HepG2 (cell line): ENCODE measurements at regions not wholly inside any gene's neighbourhood (a gene's known extent, or its start where the extent isn't known, plus 50 kb on each side); places are given as distances from the start of the nearest gene placed in this dataset.

Experiments
- ATAC-seq: fragments of 200-7000 bp; cut with Tn5 transposase; 3 replicates; pipeline ENCODE4 v1.9.1; 2020; ENCODE audit warnings: mild to moderate bottlenecking, moderate library complexity
- BruUV-seq: library from RNA; stranded (reverse); fragments of 400-500 nt; replicated peaks from 2 replicates; lab custom pipeline; 2021; lab: Mats Ljungman, UMichigan
- CTCF ChIA-PET: fragments of 300-600 bp; formaldehyde crosslinking; extraction: SDS; loops from one replicate; lab custom pipeline; 2021; ENCODE audit warnings: low total read pairs, inconsistent platforms, low intra/inter-chr PET ratio; lab: Yijun Ruan, JAX
- POLR2A ChIA-PET: fragments of 350-600 bp; sonication (Branson Sonifier 250); formaldehyde crosslinking; loops from one replicate; lab custom pipeline; 2020; ENCODE audit warnings: antibody characterized with exemption, inconsistent platforms; lab: Yijun Ruan, JAX
- DNase-seq: peaks from one replicate; pipeline ENCODE4 v3.0.0-alpha.2; 2015; ENCODE audit warnings: low spot score
- FAIRE-seq: peaks from 3 replicates; lab custom pipeline; 2011; peaks lifted over from hg19 to GRCh38; lab: Jason Lieb, UNC
- H2AFZ ChIP-seq: one replicate; pipeline ENCODE4 v1.6.1; 2011; ENCODE audit warnings: low read length, inconsistent platforms
- H3K27ac ChIP-seq: fragments of 300-600 bp; 3 replicates; pipeline ENCODE4 v1.8.0; 2011; ENCODE audit warnings: mixed run types, mild to moderate bottlenecking, mixed read lengths, low read length, inconsistent platforms; ENCODE audit not compliant: insufficient read depth; ENCODE audit errors: extremely low read length
- H3K27me3 ChIP-seq, 2 experiments: fragments of 200-600 bp in 1 of 2; 2 replicates in 1 of 2; 3 replicates in 1 of 2; pipeline versions ENCODE4 v1.6.0 to v1.8.0; 2011; ENCODE audit warnings: low read length in 2 of 2, mild to moderate bottlenecking in 2 of 2, moderate library complexity in 2 of 2, inconsistent platforms in 1 of 2; ENCODE audit not compliant: insufficient read depth in 2 of 2, control insufficient read depth in 1 of 2
- H3K36me3 ChIP-seq, 2 experiments: fragments of 200-600 bp in 1 of 2; replicated peaks in 1 of 2; 2 replicates in 1 of 2; 3 replicates in 1 of 2; pipeline versions ENCODE4 v1.5.1 to v1.8.0; 2011; ENCODE audit warnings: low read length in 2 of 2, inconsistent platforms in 1 of 2; ENCODE audit not compliant: insufficient read depth in 2 of 2, control insufficient read depth in 1 of 2
- H3K4me1 ChIP-seq: 2 replicates; pipeline ENCODE4 v1.5.1; 2012; ENCODE audit warnings: low read length, inconsistent platforms; ENCODE audit not compliant: insufficient read depth
- H3K4me2 ChIP-seq: 2 replicates; pipeline ENCODE4 v1.6.0; 2011; ENCODE audit warnings: low read depth, low read length, inconsistent platforms
- H3K4me3 ChIP-seq, 3 experiments: fragments of 200-600 bp in 1 of 3; sonication (generic), shearing (Covaris generic) in 1 of 3; replicated peaks in 1 of 3; 2 replicates each; pipeline ENCODE4 v1.5.1; 2011 to 2016; ENCODE audit warnings: low read length in 3 of 3, inconsistent platforms in 2 of 3, low read depth in 2 of 3, mild to moderate bottlenecking in 2 of 3, control low read depth in 1 of 3, mixed read lengths in 1 of 3; ENCODE audit not compliant: insufficient read depth in 1 of 3
- H3K79me2 ChIP-seq: one replicate; pipeline ENCODE4 v1.6.1; 2011; ENCODE audit warnings: low read length, inconsistent platforms; ENCODE audit not compliant: insufficient read depth
- H3K9ac ChIP-seq: 2 replicates; pipeline ENCODE4 v1.6.0; 2011; ENCODE audit warnings: mild to moderate bottlenecking, low read depth, low read length, inconsistent platforms; ENCODE audit not compliant: insufficient read depth
- H3K9me3 ChIP-seq: 2 replicates; pipeline ENCODE4 v1.5.1; 2012; ENCODE audit warnings: mild to moderate bottlenecking, low read length
- H4K20me1 ChIP-seq: 2 replicates; pipeline ENCODE4 v1.6.0; 2011; ENCODE audit warnings: inconsistent platforms, mild to moderate bottlenecking, low read length, moderate library complexity; ENCODE audit not compliant: insufficient read depth
- SAP130 ChIP-seq: IDR thresholded peaks from 2 replicates; pipeline ENCODE4 v1.6.1; 2016; ENCODE audit warnings: low read depth
- SNAI1 ChIP-seq: sonication (generic); formaldehyde crosslinking; IDR thresholded peaks from 2 replicates; pipeline ENCODE4 v1.5.0; 2020; ENCODE audit warnings: mild to moderate bottlenecking, missing genetic modification reagents, borderline replicate concordance
- XRCC5 ChIP-seq: fragments of 200-400 bp; formaldehyde crosslinking; optimal IDR thresholded peaks from 2 replicates; pipeline ENCODE3; 2017; ENCODE audit warnings: mild to moderate bottlenecking, low read length
- ZMYM3 ChIP-seq: sonication (generic); formaldehyde crosslinking; IDR thresholded peaks from 2 replicates; pipeline ENCODE4 v1.5.1; 2020; ENCODE audit warnings: mild to moderate bottlenecking, missing genetic modification reagents
- ZNF138 ChIP-seq: sonication (generic); formaldehyde crosslinking; IDR thresholded peaks from 2 replicates; pipeline ENCODE4 v1.5.0; 2020; ENCODE audit warnings: mild to moderate bottlenecking, low read depth, missing genetic modification reagents
- ZNF337 ChIP-seq: sonication (generic); formaldehyde crosslinking; IDR thresholded peaks from 2 replicates; pipeline ENCODE4 v1.5.1; 2020; ENCODE audit warnings: missing genetic modification reagents, low read depth, mild to moderate bottlenecking, borderline replicate concordance
- WGBS: methylation state at CpG from one replicate; pipeline ENCODE4 v1.1.6; 2017; ENCODE audit warnings: low lambda C conversion rate; 5-methylcytosine and 5-hydroxymethylcytosine counted together
- in situ Hi-C: cut with HindIII; loops from 2 replicates; pipeline ENCODE4 v1.10.0; 2017; ENCODE audit warnings: low pct_unique_long_range_greater_than_20kb; ENCODE audit not compliant: extremely low pct_ligation_motif_present
- intact Hi-C: fragments of 100-400 bp; cut with micrococcal nuclease; formaldehyde crosslinking; loops from one replicate; pipeline ENCODE4 v1.10.0; 2022; ENCODE audit not compliant: unreplicated experiment
- TF ChIP-seq, protein P1 (sequence below), 2 experiments: sonication (generic) in 1 of 2; formaldehyde crosslinking in 1 of 2; IDR thresholded peaks; 2 replicates each; pipeline versions ENCODE4 v1.4.0 to v1.6.1; 2016 to 2020; ENCODE audit warnings: borderline replicate concordance in 1 of 2, low read depth in 1 of 2, mild to moderate bottlenecking in 1 of 2, missing genetic modification reagents in 1 of 2
- TF ChIP-seq, protein P2 (sequence below): sonication (generic); formaldehyde crosslinking; IDR thresholded peaks from 2 replicates; pipeline ENCODE4 v1.4.0; 2020; ENCODE audit warnings: missing genetic modification reagents, borderline replicate concordance

DNA sequence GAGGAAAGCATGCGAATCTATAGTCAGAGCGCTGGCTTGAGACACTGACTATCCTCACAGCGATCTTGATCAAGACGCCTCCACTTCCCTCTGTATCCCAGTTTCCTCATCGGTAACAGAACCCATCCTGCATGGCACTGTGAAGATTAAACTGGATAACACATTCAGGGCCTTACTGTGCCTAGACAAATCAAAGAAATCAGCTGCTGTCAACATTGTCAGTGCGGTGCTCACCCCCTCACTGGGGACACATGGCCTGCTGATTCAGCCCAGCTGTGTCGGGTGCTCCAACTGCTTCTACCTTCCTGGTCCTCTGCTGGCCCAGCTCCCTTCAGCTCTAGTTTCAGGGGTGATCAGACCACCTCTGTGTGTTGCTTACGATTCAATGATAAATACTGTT is 268.6 kb upstream of the AGAP1 start:
- FAIRE-seq (no peak), DNase-seq (no peak), ATAC-seq (no peak)
- ChIA-PET CTCF (no interaction called here), POLR2A (no interaction called here)
- H3K27ac ChIP-seq: no peak overlapping the region
- BruUV-seq: no TSS peak
- peaks cover 2 to 54% of the 10 kb centered on the region in 2 experiments; a peak in 3 of 5 replicates for H3K27me3 ChIP-seq
- TF ChIP-seq ZMYM3 (CRISPR knock-in tag) (no peak), ZNF138 (CRISPR knock-in tag) (no peak)
- no peak overlapping the region for H3K4me2 ChIP-seq
- in situ Hi-C loops: no loop called here
- H3K4me3 ChIP-seq: no peak overlapping the region
- no peaks in the 10 kb centered on the region for H3K36me3 ChIP-seq
- H3K79me2 ChIP-seq: no peaks in the 10 kb centered on the region
- H2AFZ ChIP-seq: no peak overlapping the region
- H3K9me3 ChIP-seq: no peaks in the 10 kb centered on the region
- WGBS: 73% methylated on average over 8 of the region's 8 CpGs
- no peak overlapping the region for H3K9ac ChIP-seq
- intact Hi-C loops: no loop called here
- no peaks in the 10 kb centered on the region for H3K4me1 ChIP-seq
- no peaks in the 10 kb centered on the region for H4K20me1 ChIP-seq

DNA sequence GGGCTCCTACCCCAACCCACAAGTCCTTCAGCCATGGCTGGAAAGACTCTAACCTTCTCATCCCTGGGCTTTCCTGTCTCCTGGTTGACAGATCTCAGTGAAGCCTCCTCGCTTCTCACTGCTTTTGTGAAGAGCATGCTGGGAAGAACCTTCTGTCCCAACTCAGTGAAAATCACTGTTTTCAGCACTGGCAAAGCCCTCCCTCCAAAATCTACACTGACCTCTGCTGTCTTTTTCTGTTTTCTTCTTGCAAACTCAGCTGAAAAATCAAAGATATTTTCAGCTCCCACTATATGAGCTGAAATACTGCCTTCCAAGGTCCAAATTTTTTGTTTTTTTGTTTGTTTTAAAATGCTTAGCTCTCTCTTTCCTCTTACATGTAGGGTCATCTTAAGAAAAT is 266.3 kb upstream of the AGAP1 start:
- Histone ChIP-seq H3K9ac (no peak overlapping the region), H3K4me2 (no peak overlapping the region), H3K36me3 (no peaks in the 10 kb centered on the region), H3K4me3 (no peak overlapping the region), H3K4me1 (no peaks in the 10 kb centered on the region), H4K20me1 (no peaks in the 10 kb centered on the region), H3K79me2 (no peaks in the 10 kb centered on the region), H3K27me3 (peaks cover 4 to 77% of the 10 kb centered on the region in 2 experiments; a peak in 4 of 5 replicates), H3K27ac (no peak overlapping the region), H2AFZ (no peak overlapping the region), H3K9me3 (no peaks in the 10 kb centered on the region)
- FAIRE-seq: no peak
- CTCF ChIA-PET: no interaction called here
- intact Hi-C loops: no loop called here
- POLR2A ChIA-PET: interaction anchor here (0.6 kb wide), 1 partner anchor 65 kb away, joined by 3 read pairs; no protein-coding TSS in a partner anchor
- no peak for DNase-seq
- in situ Hi-C loops: no loop called here
- no peak for ATAC-seq
- 0% methylated on average over 1 of the region's 1 CpG for WGBS
- BruUV-seq: no TSS peak
- TF ChIP-seq, protein P1, sequence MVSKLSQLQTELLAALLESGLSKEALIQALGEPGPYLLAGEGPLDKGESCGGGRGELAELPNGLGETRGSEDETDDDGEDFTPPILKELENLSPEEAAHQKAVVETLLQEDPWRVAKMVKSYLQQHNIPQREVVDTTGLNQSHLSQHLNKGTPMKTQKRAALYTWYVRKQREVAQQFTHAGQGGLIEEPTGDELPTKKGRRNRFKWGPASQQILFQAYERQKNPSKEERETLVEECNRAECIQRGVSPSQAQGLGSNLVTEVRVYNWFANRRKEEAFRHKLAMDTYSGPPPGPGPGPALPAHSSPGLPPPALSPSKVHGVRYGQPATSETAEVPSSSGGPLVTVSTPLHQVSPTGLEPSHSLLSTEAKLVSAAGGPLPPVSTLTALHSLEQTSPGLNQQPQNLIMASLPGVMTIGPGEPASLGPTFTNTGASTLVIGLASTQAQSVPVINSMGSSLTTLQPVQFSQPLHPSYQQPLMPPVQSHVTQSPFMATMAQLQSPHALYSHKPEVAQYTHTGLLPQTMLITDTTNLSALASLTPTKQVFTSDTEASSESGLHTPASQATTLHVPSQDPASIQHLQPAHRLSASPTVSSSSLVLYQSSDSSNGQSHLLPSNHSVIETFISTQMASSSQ (IDR thresholded peaks at IDR 0.05; ENCODE audit: low read depth): no peak
- TF ChIP-seq, protein P1 (CRISPR knock-in tag; IDR thresholded peaks at IDR 0.05; ENCODE audit: borderline replicate concordance): no peak
- TF ChIP-seq ZNF337 (CRISPR knock-in tag) (no peak), SAP130 (CRISPR knock-in tag) (no peak), SNAI1 (CRISPR knock-in tag) (no peak), XRCC5 (no peak)
- TF ChIP-seq, protein P2, sequence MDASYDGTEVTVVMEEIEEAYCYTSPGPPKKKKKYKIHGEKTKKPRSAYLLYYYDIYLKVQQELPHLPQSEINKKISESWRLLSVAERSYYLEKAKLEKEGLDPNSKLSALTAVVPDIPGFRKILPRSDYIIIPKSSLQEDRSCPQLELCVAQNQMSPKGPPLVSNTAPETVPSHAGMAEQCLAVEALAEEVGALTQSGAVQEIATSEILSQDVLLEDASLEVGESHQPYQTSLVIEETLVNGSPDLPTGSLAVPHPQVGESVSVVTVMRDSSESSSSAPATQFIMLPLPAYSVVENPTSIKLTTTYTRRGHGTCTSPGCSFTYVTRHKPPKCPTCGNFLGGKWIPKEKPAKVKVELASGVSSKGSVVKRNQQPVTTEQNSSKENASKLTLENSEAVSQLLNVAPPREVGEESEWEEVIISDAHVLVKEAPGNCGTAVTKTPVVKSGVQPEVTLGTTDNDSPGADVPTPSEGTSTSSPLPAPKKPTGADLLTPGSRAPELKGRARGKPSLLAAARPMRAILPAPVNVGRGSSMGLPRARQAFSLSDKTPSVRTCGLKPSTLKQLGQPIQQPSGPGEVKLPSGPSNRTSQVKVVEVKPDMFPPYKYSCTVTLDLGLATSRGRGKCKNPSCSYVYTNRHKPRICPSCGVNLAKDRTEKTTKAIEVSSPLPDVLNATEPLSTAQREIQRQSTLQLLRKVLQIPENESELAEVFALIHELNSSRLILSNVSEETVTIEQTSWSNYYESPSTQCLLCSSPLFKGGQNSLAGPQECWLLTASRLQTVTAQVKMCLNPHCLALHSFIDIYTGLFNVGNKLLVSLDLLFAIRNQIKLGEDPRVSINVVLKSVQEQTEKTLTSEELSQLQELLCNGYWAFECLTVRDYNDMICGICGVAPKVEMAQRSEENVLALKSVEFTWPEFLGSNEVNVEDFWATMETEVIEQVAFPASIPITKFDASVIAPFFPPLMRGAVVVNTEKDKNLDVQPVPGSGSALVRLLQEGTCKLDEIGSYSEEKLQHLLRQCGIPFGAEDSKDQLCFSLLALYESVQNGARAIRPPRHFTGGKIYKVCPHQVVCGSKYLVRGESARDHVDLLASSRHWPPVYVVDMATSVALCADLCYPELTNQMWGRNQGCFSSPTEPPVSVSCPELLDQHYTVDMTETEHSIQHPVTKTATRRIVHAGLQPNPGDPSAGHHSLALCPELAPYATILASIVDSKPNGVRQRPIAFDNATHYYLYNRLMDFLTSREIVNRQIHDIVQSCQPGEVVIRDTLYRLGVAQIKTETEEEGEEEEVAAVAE (CRISPR knock-in tag): no peak
